ENCODE measurements at regions not wholly inside any gene's neighbourhood (a gene's known extent, or its start where the extent isn't known, plus 50 kb on each side); places are given as distances from the start of the nearest gene placed in this dataset.

DNA sequence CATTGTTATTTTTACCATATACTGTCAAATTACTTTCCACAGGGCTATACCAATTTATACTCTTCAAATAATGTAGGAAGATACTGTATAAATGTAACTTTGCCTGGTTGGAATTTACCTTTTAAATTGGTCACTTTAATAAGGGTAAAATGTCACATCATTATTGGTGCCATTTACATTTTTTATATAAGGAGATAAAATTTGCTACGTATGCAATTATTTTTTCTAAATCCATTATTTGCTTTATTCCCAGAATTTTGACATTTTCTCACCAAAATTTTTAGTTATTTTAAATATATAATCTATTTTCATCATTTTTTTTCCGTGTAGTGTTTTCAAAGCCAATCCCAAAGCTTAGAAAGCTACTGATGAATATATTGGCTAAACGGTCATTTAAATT is 664.7 kb downstream of the KCNJ2 start:
- Histone ChIP-seq H3K4me1 (ENCODE audit: control insufficient read depth in 2 of 2, insufficient read depth in 2 of 2, low read length in 2 of 2) (no peaks in the 10 kb centered on the region), H3K36me3 (ENCODE audit: control insufficient read depth in 2 of 2, insufficient read depth in 2 of 2, low read length in 1 of 2) (no peaks in the 10 kb centered on the region), H3K27ac (ENCODE audit: low read depth in 1 of 2, low read length in 1 of 2) (no peak overlapping the region), H3K4me3 (ENCODE audit: low read length in 2 of 2) (no peak overlapping the region), H3K27me3 (ENCODE audit: control insufficient read depth in 2 of 2, insufficient read depth in 1 of 2, low read length in 1 of 2) (no peaks in the 10 kb centered on the region), H3K9me3 (ENCODE audit: control insufficient read depth in 2 of 2, insufficient read depth in 1 of 2, low read length in 1 of 2) (no peaks in the 10 kb centered on the region)
- WGBS = 94% methylated on average over 3 of the region's 3 CpGs
- DNase-seq (ENCODE audit: low read depth in 6 of 9, low spot score in 9 of 9) = no peak

DNA sequence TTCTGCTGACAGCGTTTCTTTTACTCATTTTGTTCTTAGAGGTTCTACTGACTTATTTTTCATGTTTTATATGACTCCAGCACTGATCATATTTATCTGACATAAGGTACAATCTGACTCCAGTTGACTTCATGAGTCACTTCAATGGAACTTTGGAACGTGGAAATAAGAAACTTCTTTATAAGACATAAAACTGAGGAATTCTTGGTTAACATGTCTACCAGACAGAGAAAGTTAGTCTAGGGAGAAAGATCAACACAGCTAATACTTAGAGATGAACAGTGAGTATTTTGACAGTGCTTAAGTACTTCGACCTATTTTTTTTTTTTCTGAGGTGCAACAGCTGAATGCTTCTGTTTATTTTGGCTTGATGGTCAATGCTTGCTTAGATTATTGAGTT is 679.5 kb downstream of the KCNJ2 start:
- H3K36me3 ChIP-seq (ENCODE audit: control insufficient read depth in 2 of 2, insufficient read depth in 2 of 2, low read length in 1 of 2) = no peaks in the 10 kb centered on the region
- no peaks in the 10 kb centered on the region for H3K9me3 ChIP-seq (ENCODE audit: control insufficient read depth in 2 of 2, insufficient read depth in 1 of 2, low read length in 1 of 2)
- no peaks in the 10 kb centered on the region for H3K4me1 ChIP-seq (ENCODE audit: control insufficient read depth in 2 of 2, insufficient read depth in 2 of 2, low read length in 2 of 2)
- DNase-seq (ENCODE audit: low read depth in 6 of 9, low spot score in 9 of 9) = no peak
- no peaks in the 10 kb centered on the region for H3K27me3 ChIP-seq (ENCODE audit: control insufficient read depth in 2 of 2, insufficient read depth in 1 of 2, low read length in 1 of 2)
- H3K27ac ChIP-seq (ENCODE audit: low read depth in 1 of 2, low read length in 1 of 2) = no peak overlapping the region
- H3K4me3 ChIP-seq (ENCODE audit: low read length in 2 of 2) = no peak overlapping the region
- 83% methylated on average over 3 of the region's 3 CpGs for WGBS

DNA sequence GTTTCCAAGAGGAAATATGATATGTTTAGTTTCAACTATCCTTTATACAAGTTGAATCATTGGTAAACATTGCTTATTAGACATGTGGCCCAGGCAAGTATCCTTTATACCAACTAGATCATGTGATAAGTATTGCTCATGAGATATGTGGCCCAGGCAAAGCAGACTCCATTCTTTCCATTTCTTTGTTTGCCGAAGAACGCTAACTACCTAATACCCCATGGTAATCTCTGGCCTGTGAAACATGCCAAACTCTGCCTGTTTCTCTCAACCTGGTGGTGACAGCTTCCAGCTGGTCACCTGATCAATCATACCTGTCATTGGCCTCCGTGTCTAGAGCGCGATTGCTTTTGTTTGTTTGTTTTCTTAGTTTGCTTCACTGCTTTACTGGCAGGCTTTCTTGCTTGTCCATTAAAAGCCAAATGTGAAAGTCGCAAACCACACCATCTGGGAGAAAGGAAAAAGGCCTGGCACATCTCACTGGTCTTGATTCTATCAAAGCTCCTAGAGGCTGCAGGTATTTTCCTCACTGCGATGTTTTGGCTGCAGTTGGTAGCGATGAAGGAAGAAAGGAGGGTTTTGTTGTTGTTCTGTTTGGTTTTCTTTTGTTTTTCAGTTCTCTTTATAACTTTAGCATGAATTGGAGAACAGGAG is 686.2 kb downstream of the KCNJ2 start:
- Histone ChIP-seq H3K9me3 (ENCODE audit: control insufficient read depth in 2 of 2, insufficient read depth in 1 of 2, low read length in 1 of 2) (no peaks in the 10 kb centered on the region), H3K27ac (ENCODE audit: low read depth in 1 of 2, low read length in 1 of 2) (no peak overlapping the region), H3K4me3 (ENCODE audit: low read length in 2 of 2) (no peak overlapping the region), H3K4me1 (ENCODE audit: control insufficient read depth in 2 of 2, insufficient read depth in 2 of 2, low read length in 2 of 2) (no peaks in the 10 kb centered on the region), H3K36me3 (ENCODE audit: control insufficient read depth in 2 of 2, insufficient read depth in 2 of 2, low read length in 1 of 2) (no peaks in the 10 kb centered on the region), H3K27me3 (ENCODE audit: control insufficient read depth in 2 of 2, insufficient read depth in 1 of 2, low read length in 1 of 2) (no peaks in the 10 kb centered on the region)
- DNase-seq (ENCODE audit: low read depth in 6 of 9, low spot score in 9 of 9) = no peak
- 89% methylated on average over 8 of the region's 8 CpGs for WGBS

DNA sequence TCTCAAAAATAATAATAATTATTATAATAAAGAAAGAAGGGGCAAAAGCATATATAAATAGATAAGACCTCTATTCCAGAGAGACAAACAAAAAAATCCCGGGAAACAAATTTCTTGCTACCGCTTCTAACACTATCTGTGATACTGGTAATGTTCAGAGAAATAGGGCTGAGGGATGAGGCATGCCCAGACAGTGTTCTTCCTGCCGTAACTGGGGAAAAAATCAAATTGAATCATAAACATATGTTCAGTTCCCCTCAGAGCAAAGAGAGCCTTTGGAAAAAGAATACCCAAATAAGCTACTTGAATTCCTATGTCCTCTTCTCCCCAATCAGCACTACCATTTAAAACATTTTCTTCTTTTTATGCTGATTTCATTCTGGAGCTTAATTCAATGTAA is 688.0 kb downstream of the KCNJ2 start:
- H3K9me3 ChIP-seq (ENCODE audit: control insufficient read depth in 2 of 2, insufficient read depth in 1 of 2, low read length in 1 of 2) = peaks cover 0 to 8% of the 10 kb centered on the region in 2 donors
- no peaks in the 10 kb centered on the region for H3K27me3 ChIP-seq (ENCODE audit: control insufficient read depth in 2 of 2, insufficient read depth in 1 of 2, low read length in 1 of 2)
- WGBS = 98% methylated on average over 3 of the region's 3 CpGs
- H3K36me3 ChIP-seq (ENCODE audit: control insufficient read depth in 2 of 2, insufficient read depth in 2 of 2, low read length in 1 of 2) = no peaks in the 10 kb centered on the region
- no peaks in the 10 kb centered on the region for H3K4me1 ChIP-seq (ENCODE audit: control insufficient read depth in 2 of 2, insufficient read depth in 2 of 2, low read length in 2 of 2)
- no peak overlapping the region for H3K27ac ChIP-seq (ENCODE audit: low read depth in 1 of 2, low read length in 1 of 2)
- no peak for DNase-seq (ENCODE audit: low read depth in 6 of 9, low spot score in 9 of 9)
- H3K4me3 ChIP-seq (ENCODE audit: low read length in 2 of 2) = no peak overlapping the region

DNA sequence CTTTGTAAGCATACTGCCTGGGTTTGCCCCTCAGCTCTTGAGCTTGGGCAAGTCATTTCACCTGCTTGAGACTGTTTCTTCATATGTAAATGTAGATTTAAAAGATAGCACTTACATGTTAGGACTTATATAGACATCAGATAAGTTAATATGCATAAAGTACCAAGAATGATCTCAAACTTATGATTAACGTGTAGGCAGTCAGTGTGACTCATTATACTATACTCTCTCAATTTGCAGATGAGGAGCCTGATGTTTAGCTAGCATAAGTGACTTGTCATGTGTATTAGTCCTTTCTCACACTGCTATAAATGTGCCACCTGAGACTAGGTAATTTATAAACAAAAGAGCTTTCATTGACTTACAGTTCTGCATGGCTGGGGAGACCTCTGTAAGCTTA is 690.5 kb downstream of the KCNJ2 start:
- no peak for DNase-seq (ENCODE audit: low read depth in 6 of 9, low spot score in 9 of 9)
- WGBS = 85% methylated on average over 1 of the region's 1 CpG
- Histone ChIP-seq H3K9me3 (ENCODE audit: control insufficient read depth in 2 of 2, insufficient read depth in 1 of 2, low read length in 1 of 2) (peaks cover 0 to 8% of the 10 kb centered on the region in 2 donors), H3K27ac (ENCODE audit: low read depth in 1 of 2, low read length in 1 of 2) (no peak overlapping the region), H3K4me1 (ENCODE audit: control insufficient read depth in 2 of 2, insufficient read depth in 2 of 2, low read length in 2 of 2) (no peaks in the 10 kb centered on the region), H3K4me3 (ENCODE audit: low read length in 2 of 2) (no peak overlapping the region), H3K36me3 (ENCODE audit: control insufficient read depth in 2 of 2, insufficient read depth in 2 of 2, low read length in 1 of 2) (no peaks in the 10 kb centered on the region), H3K27me3 (ENCODE audit: control insufficient read depth in 2 of 2, insufficient read depth in 1 of 2, low read length in 1 of 2) (no peaks in the 10 kb centered on the region)

DNA sequence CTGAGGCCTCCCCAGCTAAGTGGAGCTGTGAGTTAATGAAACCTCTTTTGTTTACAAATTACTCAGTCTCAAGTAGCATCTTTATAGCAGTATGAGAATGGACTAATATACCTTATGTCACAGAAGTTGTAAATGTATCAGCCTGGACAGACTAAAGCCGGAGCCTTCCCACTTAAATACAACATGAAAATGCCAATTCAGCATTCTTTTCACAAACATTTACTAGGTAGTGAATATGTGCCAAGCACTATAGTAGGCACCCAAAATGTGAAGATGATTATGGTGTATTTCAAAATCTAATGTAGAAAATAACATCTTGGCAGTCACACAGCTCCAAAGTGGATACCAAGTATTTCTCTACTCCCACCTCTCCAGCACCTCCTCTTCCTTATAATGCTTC is 693.0 kb downstream of the KCNJ2 start:
- no peaks in the 10 kb centered on the region for H3K36me3 ChIP-seq (ENCODE audit: control insufficient read depth in 2 of 2, insufficient read depth in 2 of 2, low read length in 1 of 2)
- no peaks in the 10 kb centered on the region for H3K27me3 ChIP-seq (ENCODE audit: control insufficient read depth in 2 of 2, insufficient read depth in 1 of 2, low read length in 1 of 2)
- H3K27ac ChIP-seq (ENCODE audit: low read depth in 1 of 2, low read length in 1 of 2) = no peak overlapping the region
- no peak for DNase-seq (ENCODE audit: low read depth in 6 of 9, low spot score in 9 of 9)
- WGBS = 94% methylated on average over 1 of the region's 1 CpG
- peaks cover 0 to 8% of the 10 kb centered on the region in 2 donors for H3K9me3 ChIP-seq (ENCODE audit: control insufficient read depth in 2 of 2, insufficient read depth in 1 of 2, low read length in 1 of 2)
- no peak overlapping the region for H3K4me3 ChIP-seq (ENCODE audit: low read length in 2 of 2)
- H3K4me1 ChIP-seq (ENCODE audit: control insufficient read depth in 2 of 2, insufficient read depth in 2 of 2, low read length in 2 of 2) = no peaks in the 10 kb centered on the region

DNA sequence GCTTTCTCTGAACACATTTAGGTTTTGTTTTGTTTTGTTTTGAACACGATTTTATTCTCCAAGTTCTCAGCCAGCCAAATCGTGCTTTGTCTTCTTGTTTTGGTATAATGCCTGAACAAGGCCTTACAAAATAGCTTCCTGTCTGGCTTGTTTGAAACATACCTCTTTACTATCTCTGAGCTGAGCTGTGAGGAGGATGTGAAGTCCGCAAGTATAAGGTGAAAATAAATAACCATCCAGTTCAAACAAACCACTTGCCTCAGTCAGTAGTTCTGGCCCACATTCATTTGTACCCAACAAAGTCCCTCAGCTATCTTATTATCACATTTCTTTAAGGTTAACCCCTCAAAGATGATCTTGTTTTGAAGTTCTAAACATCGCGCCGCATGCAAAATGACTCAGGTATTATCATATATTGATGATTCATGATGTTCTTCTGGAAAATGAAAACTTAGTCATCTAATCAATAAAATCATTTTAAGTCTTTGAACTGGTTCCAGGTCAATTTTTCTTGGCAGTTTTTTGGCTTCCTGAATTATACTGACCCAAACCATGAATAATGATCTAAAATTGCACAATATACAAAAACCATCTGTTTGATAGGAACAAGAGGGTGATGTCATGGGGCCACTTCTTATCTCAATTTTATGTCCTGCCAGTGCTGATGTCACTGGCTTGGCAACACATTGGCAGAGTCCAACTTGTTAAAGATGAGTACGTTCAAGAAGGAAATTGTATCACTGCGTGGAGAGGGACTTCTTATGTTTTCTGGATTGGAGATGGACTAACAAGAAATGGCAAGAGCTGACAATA is 694.3 kb downstream of the KCNJ2 start:
- no peaks in the 10 kb centered on the region for H3K36me3 ChIP-seq (ENCODE audit: control insufficient read depth in 2 of 2, insufficient read depth in 2 of 2, low read length in 1 of 2)
- H3K9me3 ChIP-seq (ENCODE audit: control insufficient read depth in 2 of 2, insufficient read depth in 1 of 2, low read length in 1 of 2) = peaks cover 0 to 8% of the 10 kb centered on the region in 2 donors
- WGBS = 81% methylated on average over 8 of the region's 8 CpGs
- H3K4me3 ChIP-seq (ENCODE audit: low read length in 2 of 2) = no peak overlapping the region
- no peak for DNase-seq (ENCODE audit: low read depth in 6 of 9, low spot score in 9 of 9)
- H3K27me3 ChIP-seq (ENCODE audit: control insufficient read depth in 2 of 2, insufficient read depth in 1 of 2, low read length in 1 of 2) = no peaks in the 10 kb centered on the region
- H3K4me1 ChIP-seq (ENCODE audit: control insufficient read depth in 2 of 2, insufficient read depth in 2 of 2, low read length in 2 of 2) = no peaks in the 10 kb centered on the region
- H3K27ac ChIP-seq (ENCODE audit: low read depth in 1 of 2, low read length in 1 of 2) = no peak overlapping the region

DNA sequence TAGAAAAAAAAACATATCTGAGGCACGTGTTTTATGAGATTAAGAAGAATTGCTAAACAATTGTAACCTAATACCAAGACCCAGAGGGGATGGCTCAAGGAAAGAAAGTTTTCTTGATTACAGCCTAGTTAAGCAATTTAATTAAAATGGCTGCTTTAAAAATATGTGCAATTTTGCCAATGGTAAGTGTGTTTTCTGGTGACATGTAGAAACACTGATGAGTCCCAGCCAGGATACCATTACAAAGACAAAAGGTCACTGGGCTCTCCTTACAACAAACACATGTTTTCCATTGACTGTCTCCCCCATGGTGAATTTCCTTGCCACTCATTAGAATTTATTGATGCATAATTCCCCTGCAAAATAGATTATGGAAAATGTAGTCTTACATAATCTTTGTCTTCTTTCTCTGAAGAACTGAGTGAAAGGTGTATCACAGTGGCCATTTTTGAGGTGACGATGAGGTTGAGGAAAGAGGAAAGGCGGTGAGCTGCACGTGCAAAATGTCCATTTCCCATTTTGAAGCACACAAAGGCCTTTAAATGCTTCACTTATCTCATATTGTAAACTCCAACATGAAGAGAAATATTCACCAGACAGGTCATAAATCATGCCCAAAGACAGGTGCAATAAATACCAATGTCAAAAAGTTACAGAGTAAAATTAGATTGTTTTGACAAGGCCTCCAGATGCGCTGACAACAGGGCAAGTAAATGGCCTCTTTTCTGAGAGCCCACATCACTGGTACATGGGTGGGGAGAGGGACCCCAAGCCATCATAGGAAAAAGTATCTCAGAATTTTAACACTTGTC is 696.9 kb downstream of the KCNJ2 start:
- no peak overlapping the region for H3K4me3 ChIP-seq (ENCODE audit: low read length in 2 of 2)
- H3K9me3 ChIP-seq (ENCODE audit: control insufficient read depth in 2 of 2, insufficient read depth in 1 of 2, low read length in 1 of 2) = peaks cover 0 to 4% of the 10 kb centered on the region in 2 donors
- H3K36me3 ChIP-seq (ENCODE audit: control insufficient read depth in 2 of 2, insufficient read depth in 2 of 2, low read length in 1 of 2) = no peaks in the 10 kb centered on the region
- no peak overlapping the region for H3K27ac ChIP-seq (ENCODE audit: low read depth in 1 of 2, low read length in 1 of 2)
- no peaks in the 10 kb centered on the region for H3K27me3 ChIP-seq (ENCODE audit: control insufficient read depth in 2 of 2, insufficient read depth in 1 of 2, low read length in 1 of 2)
- H3K4me1 ChIP-seq (ENCODE audit: control insufficient read depth in 2 of 2, insufficient read depth in 2 of 2, low read length in 2 of 2) = no peaks in the 10 kb centered on the region
- 82% methylated on average over 5 of the region's 5 CpGs for WGBS
- no peak for DNase-seq (ENCODE audit: low read depth in 6 of 9, low spot score in 9 of 9)

DNA sequence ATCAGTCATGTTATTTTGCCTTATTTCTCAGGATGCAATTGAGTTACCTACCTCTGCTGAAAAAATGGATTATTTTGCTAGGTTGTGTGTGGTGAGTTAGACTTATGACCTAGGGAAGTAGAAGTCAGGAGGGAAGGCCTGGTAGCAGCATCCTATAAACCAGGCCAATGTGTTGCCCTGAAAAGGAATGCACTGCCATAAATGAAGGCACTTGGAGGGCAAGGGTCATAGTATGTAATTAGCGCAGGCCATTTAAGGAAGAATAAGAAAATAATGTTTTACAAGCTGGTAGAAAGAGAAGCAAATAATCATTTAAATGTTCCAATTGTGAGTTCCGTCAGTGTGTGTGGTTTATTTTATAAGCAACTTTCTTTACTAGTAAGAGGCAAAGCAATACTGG is 698.8 kb downstream of the KCNJ2 start:
- H3K27ac ChIP-seq (ENCODE audit: low read depth in 1 of 2, low read length in 1 of 2) = no peak overlapping the region
- no peak overlapping the region for H3K4me3 ChIP-seq (ENCODE audit: low read length in 2 of 2)
- no peaks in the 10 kb centered on the region for H3K27me3 ChIP-seq (ENCODE audit: control insufficient read depth in 2 of 2, insufficient read depth in 1 of 2, low read length in 1 of 2)
- 96% methylated on average over 2 of the region's 2 CpGs for WGBS
- H3K4me1 ChIP-seq (ENCODE audit: control insufficient read depth in 2 of 2, insufficient read depth in 2 of 2, low read length in 2 of 2) = no peaks in the 10 kb centered on the region
- H3K36me3 ChIP-seq (ENCODE audit: control insufficient read depth in 2 of 2, insufficient read depth in 2 of 2, low read length in 1 of 2) = no peaks in the 10 kb centered on the region
- no peak for DNase-seq (ENCODE audit: low read depth in 6 of 9, low spot score in 9 of 9)
- H3K9me3 ChIP-seq (ENCODE audit: control insufficient read depth in 2 of 2, insufficient read depth in 1 of 2, low read length in 1 of 2) = no peaks in the 10 kb centered on the region
